SK-N-MC (cell line): ENCODE measurements at regions not wholly inside any gene's neighbourhood (a gene's known extent, or its start where the extent isn't known, plus 50 kb on each side); places are given as distances from the start of the nearest gene placed in this dataset.

Experiments
- EZH2 ChIP-seq: fragments of 200-600 bp; sonication (generic); IDR thresholded peaks from one replicate; pipeline ENCODE4 v1.6.1; 2017; ENCODE audit warnings: antibody characterized with exemption
- FOXP2 ChIP-seq: optimal IDR thresholded peaks from 2 replicates; pipeline ENCODE3; 2011; ENCODE audit warnings: mild to moderate bottlenecking, moderate library complexity; ENCODE audit not compliant: insufficient read depth; ENCODE audit errors: extremely low read length, control extremely low read depth
- POLR2AphosphoS5 ChIP-seq: IDR thresholded peaks from 2 replicates; pipeline ENCODE4 v1.6.1; 2012; ENCODE audit warnings: mild to moderate bottlenecking, low read depth, low read length, borderline replicate concordance

DNA sequence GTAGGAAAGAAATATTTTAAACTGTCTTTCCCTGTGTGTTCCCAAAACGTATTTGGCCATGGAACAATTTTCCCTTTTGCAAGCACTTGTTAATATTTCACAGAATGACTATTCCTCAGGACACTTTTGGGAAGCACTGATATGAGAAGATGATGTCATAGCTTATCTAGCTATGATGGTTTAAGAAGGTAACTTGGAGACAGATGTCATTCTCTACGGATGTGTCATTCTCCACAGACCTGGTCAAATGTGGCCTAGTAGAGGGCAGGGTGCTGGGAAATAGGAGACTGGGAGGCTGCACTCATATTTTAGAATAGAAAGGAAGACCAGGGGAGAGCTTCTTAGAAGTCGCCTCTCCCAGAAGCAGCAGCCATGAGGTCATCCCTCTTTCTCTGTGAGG, 220.7 kb upstream of the GLI3 start:
- TF ChIP-seq POLR2AphosphoS5 = no peak
- TF ChIP-seq EZH2 = no peak
- TF ChIP-seq FOXP2 = no peak
